CD1c-positive myeloid dendritic cell (primary cell): ENCODE measurements at regions not wholly inside any gene's neighbourhood (a gene's known extent, or its start where the extent isn't known, plus 50 kb on each side); places are given as distances from the start of the nearest gene placed in this dataset.
A peak's percentile ranks its signal among the peaks of the same experiment; 100 is the strongest.

Experiments
- DNase-seq: peaks from one replicate; pipeline ENCODE4 v3.0.0-alpha.2; 2016; ENCODE audit errors: extremely low spot score

DNA sequence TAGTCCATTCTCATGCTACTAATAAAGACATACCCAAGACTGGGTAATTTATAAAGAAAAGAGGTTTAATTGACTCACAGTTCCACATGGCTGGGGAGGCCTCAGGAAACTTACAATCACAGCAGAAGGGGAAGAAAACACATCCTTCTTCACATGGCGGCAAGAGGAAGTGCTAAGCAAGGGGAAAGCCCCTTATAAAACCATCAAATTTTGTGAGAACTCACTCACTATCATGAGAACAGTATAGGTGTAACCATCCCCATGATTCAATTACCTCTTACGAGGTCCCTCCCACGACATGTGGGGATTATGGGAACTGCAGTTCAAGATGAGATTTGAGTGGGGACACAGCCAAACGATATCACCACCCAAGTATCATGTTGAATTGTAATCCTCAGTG lies 52.7 kb upstream of the FOXO6 start:
- DNase-seq: peak; percentile 36

DNA sequence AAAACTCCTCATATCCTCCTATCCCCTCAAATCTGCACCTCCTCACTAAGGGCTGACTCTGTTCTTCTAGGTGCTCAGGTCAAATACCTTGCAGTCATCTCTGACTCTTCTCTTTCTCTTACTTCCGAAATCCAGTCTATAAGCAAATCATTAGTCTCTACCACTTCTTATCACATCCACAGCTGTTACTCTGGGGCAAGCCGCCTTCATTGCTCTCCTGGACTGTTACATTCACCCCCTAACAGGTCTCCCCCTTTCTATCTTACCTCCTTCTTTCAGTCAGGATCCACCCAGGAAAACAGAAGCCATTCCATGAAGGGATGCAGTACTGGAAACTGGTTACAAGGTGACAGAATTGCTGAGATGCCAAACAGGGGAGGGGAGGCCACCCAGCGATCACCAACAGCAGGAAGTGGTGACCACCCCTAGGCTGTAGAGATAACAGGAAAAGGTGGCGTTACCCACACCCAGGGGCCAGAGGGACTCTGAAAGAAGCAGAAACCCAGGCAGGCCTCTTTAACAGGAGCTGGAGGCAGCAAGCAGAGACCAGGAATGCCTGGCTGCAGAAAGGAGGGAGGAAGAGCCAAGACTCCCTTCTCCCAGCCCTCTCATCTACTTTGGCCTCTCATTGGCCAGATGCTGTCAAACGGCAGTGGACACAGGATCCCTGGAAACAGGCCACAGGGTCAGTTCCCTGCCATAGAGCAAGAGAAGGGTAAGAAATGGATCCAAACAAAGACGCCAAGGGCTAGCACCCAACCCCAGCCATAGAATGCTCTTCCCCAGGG lies 55.5 kb upstream of the FOXO6 start:
- DNase-seq: no peak

- peak; percentile 66 for DNase-seq
Measured at GRCh38 chr1:41296506-41296905, 54.4 kb upstream of the SCMH1 start.

GRCh38 chr1:41294216-41294615 lies 52.1 kb upstream of the SCMH1 start:
- no peak for DNase-seq

DNA sequence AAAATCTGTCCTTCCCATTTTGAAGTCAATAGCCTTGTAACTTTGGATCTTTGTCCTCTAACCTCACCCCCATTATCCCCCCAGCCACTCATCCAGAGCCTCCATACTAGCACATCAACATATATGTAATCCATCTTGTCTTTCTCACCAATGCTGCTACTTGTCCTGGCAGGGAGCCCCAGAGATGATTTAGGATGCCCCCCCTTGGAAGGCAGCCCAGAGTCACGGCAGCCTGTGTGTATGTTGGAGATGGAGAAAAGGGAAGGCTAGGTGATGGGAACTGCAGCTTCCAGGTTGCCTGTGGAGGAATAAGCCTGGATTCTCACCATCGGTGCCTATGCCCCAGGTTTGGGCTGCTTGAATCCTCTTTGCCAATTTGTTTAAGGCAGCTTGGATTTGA lies 51.7 kb upstream of the SCMH1 start:
- DNase-seq: no peak
